GM19467 (cell line): ENCODE measurements at regions not wholly inside any gene's neighbourhood (a gene's known extent, or its start where the extent isn't known, plus 50 kb on each side); places are given as distances from the start of the nearest gene placed in this dataset.
A peak's percentile ranks its signal among the peaks of the same experiment; 100 is the strongest.

Experiments
- ATAC-seq: cut with Tn5 transposase; IDR thresholded peaks from one replicate; pipeline ENCODE4 v1.9.1; 2021; ENCODE audit warnings: mild to moderate bottlenecking, moderate library complexity; ENCODE audit not compliant: unreplicated experiment

DNA sequence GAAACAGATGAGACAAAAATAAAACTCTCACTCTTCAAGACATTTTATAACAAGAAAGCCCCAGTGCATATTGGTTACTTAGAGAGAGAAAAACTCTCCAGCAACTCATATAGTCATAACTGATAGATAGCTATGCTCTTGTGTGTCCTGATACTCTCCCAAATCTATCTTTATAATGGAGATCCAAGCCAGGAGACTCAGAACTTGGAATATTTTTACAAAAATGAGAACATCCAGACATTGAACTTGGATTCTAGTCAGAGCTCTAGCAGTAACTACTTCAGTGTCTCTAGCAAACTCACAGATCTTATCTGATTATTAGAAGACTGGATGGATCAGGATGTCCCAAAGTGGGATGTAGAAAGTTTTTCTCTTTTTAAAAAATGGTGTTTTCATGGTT lies 412.7 kb upstream of the BRINP1 start:
- no peak for ATAC-seq

DNA sequence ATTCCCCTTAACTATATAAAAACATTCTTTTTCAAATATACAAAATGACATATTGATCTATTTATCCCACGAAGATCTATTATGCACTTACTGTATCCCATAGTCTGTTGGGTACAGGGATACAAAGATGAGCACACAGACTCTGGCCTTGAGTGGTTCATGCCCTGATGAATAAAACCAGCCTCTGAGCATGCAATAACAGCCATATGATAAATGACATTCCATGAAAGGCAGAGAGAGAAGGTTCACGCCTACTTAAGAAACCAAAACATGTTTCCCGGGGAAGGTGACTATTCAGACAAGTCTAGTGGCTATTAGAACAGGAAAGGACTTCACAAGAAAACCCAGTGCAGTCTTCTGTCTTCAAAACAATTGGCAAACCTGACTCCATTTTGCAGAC lies 406.2 kb upstream of the BRINP1 start:
- no peak for ATAC-seq

DNA sequence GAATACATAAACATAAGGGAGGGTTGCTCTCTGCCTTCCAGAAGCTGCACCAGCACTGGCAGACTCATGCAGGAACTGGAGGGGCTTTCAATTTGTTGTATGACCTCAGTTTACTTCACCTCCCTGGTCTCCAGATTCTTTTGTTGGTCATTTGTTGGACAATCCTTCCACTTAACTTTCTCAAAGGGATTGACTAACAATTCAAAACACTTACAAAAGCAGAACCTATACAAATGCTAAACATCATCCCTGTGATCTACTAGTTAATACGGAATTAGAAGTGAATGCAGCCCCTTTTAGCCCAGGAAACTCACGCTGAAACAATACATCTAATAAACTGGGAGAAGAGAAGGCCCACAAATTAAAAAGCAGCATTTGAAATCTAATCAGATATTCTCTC lies 404.6 kb upstream of the BRINP1 start:
- no peak for ATAC-seq

DNA sequence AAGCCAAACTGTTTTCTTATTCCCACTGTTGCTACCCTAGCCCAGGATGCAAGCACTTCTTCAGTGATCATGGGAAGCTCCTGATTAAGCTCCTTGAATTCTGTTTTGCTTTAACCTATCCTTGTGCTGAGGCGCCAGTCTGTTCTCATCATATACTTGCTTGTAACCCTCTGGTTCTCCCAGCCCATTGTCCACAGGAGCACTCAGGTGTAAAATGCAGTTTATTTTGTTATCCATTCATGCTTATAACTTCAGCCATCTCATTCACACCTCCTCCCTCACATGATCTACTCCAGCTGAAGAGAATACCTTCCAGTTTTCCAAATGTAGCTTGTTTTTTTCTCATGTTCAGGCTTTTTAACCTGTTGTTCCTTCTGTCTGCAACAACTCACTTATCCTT lies 402.1 kb upstream of the BRINP1 start:
- ATAC-seq: no peak

DNA sequence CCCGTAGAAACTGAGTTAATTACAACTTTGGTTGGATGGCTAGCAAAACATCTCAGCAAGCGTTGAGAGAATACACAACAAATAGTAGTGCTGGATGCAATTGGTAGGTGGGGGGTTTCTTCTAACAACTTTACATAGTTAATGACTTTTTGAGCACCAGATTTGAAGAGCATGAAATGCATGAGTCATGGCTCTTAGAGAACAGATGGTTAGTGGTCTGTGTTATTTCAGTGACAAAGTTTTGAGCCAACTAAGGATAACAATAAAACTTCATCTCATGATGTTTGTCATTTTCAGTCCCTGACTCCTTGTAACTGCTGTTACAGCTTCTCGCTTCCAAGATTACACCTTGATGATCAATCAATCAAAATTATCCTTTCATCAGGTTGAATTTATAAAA lies 399.0 kb upstream of the BRINP1 start:
- ATAC-seq: no peak

DNA sequence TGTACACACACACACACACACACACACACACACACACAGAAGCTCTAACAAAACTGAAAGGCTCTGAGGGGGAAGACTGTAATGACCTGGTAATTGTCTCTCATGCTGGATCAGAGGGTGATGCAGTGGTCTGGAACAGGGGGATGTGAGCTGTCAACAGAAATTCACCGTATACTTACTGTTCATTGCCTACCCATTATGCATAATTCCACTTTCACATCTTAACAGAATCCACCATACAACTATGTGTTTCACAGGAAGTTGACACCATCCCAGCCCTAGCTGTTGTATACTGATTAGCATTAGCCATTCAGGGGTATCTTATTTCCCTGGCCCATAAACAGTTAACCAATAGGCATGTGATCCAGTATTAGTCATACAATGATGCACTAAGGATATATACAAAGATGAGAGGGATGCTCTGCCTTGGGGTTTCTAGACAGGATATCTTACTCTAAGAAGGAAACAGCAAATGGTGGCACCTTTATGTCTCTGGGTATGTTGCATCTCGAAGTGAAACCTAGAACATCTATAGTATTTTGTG lies 396.5 kb upstream of the BRINP1 start:
- ATAC-seq: no peak

DNA sequence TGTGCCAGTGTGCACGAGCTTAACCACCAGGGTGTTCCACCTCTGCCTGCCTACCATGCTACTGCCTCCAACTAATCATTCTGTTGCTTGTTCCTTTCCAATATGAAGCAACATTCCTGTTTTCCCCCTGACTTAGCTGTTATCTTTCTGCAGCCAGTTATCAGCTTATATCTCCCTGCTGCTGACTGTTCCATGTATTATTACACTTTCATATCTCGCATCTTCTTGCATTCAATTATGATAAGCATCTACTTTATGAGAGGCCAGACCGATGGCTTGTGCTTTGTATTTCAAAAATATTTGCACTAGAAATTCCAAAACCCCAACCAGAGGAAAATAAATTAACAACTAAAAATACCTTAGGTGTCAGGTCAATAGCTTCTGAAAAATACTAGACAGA lies 394.0 kb upstream of the BRINP1 start:
- no peak for ATAC-seq

DNA sequence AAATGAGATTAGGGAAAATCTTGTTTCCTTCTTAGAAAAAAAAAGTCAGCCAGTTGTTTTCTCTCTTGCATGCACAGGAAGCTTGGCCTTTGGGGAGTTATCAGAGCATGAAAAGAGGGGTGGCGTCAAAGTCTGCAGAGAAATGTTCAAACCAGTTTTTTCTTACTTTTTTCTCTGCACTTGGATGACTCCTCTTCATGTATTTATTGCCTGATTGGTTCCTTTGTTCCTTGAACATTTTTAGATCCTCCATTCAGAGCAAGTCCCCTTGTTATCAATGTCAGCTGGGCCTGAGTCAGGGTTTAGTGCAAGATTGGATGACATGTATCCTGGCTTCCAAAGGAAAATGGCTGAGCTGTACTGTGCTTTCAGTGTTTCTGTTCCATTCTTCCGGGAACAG lies 392.6 kb upstream of the BRINP1 start:
- no peak for ATAC-seq

DNA sequence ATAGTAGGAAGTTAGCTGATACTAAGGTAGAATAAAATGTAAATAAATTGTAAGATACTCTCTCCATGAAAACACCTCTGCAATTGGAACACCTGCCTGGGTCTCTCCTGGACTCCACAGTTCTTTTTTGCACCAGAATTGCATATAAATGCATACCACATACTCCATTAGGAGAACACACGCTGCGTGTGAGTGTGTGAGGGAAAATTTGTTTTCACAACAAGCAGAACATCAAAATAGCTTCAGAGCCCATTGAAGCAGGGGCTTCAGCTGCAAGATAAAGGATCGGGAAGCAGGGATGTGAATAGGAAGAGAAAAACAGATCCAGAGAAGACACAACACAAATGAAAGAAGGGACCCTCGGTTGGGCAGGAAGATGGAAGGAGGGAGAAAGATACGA lies 389.8 kb upstream of the BRINP1 start:
- no peak for ATAC-seq

DNA sequence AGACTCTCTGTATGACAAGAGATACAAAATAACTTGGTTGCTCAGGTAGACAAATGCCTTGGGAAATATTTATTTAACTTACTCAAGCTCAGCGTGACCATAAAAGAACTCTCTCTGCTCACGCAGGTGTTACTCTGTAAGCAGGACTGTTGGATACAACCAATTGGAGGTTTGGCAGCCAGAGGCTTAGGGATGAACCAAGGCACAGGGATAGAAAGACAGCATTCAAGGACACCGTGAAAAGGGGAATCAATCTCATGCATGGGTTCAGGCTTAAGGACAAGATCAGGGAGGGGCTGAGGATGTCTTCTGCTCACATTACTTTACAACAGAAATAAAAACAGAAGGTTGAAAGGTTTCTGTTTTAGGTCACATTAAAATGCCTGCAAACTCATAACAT lies 389.0 kb upstream of the BRINP1 start:
- ATAC-seq: no peak

DNA sequence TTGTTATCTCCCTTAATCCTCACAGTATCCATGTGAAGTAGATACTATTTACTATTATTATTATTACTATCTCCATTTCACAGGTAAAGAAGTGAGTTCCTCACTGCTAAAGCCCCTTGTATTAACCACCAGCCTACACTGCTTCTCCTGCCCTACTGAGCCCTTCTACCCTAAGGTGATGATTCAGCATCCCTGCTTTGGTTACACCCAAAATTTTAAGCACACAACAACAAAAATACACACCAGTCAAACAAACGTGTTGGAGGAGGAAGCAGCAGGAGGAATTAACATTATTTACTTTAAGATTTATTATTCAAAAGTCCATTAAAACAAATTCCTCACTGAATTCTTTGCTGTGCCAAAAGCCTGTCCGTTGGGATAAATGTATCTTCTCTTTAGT lies 370.2 kb upstream of the BRINP1 start:
- no peak for ATAC-seq

DNA sequence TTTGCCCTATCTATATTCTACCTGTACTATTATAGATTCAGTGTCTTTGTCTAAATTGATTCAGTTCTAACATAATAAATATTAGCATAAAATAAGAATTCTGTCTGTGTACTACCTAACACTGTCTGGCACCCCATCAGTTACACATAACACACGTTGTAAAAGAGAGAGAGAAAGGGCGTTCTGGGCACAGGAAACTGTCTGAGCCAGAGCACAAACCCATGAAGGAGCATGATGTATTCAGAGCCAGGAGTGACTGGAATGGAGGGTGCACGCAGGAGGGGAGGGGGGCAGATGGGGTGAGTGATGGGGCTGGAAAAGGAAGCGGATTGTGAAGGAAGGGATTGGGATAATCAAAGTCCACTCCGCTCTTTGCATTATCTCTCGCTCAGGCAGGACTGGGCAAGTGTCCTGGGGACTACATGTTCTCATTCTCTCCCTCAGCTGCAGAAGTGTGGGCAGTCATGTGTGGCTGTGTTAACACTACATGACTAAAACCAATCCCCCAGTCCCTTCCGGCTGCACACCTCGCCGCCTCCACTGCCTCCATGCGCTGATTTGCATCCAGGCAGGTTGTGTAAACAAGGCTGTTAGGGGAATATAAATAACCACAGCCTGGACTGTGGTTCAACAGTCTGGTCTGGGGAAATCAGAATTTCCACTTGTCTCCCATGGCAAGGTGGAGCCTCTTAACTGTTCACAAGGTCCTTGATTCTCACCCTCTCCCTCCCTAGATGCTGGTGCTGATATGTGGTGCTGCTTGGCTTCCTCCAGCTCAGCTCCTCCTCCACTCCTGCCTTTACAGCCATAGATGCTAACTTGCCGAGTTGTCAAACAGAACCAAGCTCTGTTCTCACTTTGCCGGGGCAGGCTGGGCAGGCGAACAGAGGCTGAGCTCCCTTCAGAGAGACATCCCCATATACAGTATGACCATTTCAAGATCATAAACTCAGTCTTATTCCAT lies 367.5 kb upstream of the BRINP1 start:
- peak; percentile 99 for ATAC-seq

DNA sequence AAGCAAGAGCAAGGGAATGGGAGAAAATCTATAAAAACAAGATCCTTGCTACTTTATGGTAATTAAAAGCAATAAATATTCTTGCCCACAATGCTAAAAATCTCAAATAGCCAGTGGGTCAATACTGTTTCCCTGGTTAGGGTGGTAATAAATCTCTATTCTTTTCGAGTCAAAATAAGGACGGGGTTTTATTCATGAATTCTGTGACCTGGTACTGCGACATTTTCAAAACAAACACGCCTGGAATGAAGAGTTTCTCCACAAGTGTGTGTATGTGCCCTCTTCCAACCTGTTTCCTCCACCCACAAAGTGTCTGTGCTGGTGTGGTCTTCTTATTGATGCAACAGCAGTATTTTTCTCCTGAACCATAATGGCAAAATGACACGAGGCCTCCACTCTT lies 358.8 kb upstream of the BRINP1 start:
- ATAC-seq: no peak

DNA sequence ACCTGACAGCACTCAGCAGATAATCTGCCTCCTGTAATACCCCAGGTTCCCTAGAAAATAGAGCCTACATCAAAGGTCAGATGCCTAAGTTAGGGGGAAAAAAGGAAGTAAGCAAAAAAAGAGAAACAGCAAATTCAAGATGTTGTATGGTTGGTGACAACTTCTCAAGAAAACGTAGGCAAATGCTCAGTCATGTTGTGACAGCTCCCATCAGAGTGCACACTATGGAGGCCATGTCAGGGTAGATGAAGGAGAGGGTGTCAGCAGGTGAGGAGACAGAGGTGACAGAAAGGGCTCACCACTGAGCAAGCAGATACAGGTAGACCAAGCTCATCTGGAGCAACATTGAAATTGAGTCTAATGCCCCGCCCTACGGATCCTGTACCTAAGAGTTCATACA lies 356.8 kb upstream of the BRINP1 start:
- no peak for ATAC-seq

DNA sequence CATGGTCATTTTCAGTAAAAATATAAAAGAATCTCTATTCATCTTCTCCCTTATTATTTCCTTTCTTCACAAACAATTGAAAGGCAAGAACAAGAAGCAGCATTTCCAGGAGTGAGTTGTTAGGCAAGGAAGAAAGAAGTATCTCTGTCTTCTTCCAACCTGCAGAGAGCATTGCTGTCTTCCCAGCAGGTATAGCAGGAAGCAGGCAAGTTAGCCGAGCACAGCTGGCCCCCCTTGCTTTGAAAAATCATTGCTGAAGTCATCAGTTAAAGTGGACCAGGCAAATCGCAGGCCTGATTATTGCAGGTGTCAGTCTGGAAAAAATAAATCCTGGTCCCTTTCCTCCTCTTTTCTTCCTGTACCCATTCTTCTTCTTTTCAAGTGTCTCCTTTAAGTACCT lies 353.1 kb upstream of the BRINP1 start:
- no peak for ATAC-seq

DNA sequence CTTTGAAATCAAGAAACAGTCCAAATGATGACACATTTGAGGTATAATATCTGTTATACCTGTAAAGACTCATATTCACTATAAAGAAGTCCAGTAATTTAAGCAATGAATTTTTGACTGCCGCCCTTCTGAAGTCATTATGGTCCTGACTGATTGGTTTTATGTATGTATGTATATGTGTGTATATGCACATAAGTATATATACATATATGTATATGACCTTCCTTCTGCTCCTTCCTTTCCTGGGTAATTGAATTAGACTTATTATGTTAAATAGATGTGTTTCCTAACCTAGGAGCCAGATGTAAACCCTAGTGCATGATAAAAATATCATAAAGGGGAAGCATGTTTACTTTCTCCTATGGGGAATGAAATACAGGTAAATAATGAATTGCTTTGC lies 343.1 kb upstream of the BRINP1 start:
- no peak for ATAC-seq

DNA sequence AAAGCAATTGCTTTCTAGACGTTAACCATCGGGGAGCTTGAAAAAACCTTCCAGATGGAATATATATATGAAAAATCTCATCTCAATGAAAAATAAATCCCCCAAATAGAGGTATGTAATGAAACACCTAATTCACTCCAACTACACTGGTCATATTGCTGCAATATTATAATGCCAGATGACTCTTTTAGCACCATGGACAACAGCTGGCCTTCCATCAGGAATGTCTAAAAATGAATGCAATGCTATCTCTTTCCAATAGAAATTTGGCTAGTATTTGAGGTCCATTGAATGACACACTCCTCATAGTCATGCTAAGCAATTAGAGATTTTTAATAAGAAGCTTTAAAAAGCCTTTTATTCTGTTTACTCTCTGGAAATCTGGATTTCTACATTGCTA lies 340.2 kb upstream of the BRINP1 start:
- no peak for ATAC-seq

DNA sequence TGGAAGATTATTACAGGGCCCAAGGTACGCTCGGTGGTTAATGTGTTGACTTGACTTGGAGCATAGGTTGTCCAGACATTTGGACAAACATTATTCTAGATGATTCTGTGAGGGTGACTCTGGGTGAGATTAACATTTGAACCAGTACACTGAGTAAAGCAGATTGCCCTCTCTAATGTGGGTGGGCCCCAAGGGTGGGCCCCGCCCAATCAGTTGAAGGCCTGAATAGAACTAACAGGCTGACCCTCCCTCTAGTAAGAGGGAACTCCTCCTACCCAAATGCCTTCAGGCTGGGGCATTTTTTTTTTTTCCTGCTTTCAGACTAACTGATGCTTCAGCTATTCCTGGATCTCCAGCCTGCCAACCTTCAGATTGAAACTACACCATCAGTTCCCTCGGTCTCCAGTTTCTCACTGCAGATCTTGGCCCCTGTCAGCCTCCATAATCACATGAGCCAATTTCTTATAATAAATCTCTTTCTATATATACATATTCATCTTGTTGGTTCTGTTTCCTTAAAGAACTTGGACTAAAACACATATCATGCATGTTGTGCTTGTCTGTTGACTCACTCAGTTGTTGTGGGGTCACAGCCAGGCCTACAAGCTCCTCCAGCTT lies 338.1 kb upstream of the BRINP1 start:
- no peak for ATAC-seq

DNA sequence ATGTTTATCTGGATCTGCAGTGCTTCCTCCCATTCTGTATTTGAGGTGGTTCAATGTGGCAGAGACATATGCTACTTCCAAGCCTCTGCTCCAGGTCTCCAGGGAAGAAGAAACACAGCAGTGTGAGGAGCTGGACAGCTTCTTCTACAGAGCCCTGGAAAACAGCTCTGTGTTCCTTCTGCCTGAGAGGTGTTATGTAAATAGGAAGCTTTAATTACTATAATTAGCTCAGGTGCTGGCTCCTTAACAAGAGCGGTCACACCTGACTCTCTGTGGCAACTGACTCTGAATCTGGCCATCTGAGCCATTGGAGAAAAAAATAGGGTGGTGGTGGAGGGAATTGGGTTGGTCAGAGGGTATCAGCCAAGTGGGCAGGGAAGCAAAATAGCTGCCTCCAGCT lies 332.4 kb upstream of the BRINP1 start:
- ATAC-seq: no peak

DNA sequence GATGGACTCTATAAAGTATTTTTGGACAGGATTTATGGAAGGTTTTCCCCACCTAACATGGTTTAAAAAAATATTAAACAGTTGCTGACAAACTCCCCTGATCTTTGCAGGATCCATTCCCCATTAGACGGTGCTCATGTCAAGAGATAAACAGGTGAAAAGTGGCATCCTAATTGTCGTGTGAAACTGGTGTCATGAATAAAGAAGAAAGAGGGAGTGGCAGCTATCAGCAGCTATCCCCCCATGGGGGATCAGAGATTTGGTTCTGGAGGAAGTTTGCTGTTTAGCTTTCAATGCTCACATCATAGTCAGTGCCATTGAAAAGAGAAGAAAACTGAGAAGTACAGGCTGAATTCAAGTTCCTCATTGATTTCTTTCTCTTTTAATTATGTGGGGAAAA lies 329.3 kb upstream of the BRINP1 start:
- ATAC-seq: no peak

DNA sequence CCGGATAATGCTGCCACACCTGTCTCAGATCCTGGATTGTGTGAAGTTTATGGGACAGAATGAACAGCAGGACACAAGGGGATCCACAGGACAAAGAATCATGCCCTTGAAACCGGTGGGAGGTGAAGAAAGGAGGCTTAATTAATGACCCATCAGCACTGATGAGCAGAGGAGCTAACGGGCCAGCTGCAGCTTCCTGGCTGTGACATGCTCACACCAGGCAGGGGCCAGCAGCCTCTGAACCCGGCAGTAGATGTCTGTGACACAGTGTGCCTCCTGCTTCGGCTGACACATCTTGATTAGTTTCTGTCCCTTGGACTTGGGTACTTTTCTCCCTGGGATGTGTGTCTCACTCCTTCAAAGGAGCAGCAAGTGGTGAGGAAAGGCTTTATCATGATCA lies 328.8 kb upstream of the BRINP1 start:
- ATAC-seq: no peak

DNA sequence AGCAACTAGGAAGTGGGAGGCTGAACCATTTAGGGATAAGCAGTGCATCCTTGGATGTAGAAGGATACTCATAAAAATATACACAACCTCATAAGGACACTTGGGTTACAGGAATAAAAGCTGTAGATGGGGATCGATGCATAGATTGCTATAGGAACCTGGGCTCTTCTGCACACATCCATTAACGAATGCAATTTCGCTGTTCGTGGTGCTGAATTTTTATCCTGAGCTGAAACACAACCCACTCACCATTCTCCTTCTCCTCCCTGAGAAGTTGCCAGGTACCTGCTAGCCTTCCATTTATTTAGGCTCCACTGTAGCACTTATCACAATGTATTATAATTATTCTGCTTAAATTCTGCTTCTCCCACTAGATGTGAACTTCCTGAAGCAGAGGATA lies 320.6 kb upstream of the BRINP1 start:
- ATAC-seq: no peak
